ENCODE measurements at regions not wholly inside any gene's neighbourhood (a gene's known extent, or its start where the extent isn't known, plus 50 kb on each side); places are given as distances from the start of the nearest gene placed in this dataset.

GRCh38 chr2:128724972-128725371, 406.3 kb upstream of the HS6ST1 start:
- TF ChIP-seq POLR2A (IDR thresholded peaks at IDR 0.05) (no peak), CTCF (IDR thresholded peaks at IDR 0.05) (no peak)
- intact Hi-C loops (cut with DNase I; ENCODE audit: low total_unique reads): no loop called here
- H3K4me3 ChIP-seq (ENCODE audit: low read depth, poor library complexity, severe bottlenecking): no peak overlapping the region
- DNase-seq (ENCODE audit: low spot score in 2 of 2): peak in 1 of 2 donors; percentile 42
- WGBS, 2 donors: 71 to 72% methylated on average over 7 of the region's 7 CpGs

GRCh38 chr2:128726236-128726635, 407.6 kb upstream of the HS6ST1 start:
- intact Hi-C loops (cut with DNase I; ENCODE audit: low total_unique reads): no loop called here
- TF ChIP-seq POLR2A (IDR thresholded peaks at IDR 0.05) (no peak), CTCF (IDR thresholded peaks at IDR 0.05) (no peak)
- DNase-seq (ENCODE audit: low spot score in 2 of 2): peak in 1 of 2 donors; percentile 10
- no peak overlapping the region for H3K4me3 ChIP-seq (ENCODE audit: low read depth, poor library complexity, severe bottlenecking)
- WGBS, 2 donors: 69 to 76% methylated on average over 2 of the region's 2 CpGs

GRCh38 chr2:128726911-128727310, 408.2 kb upstream of the HS6ST1 start:
- no peak overlapping the region for H3K4me3 ChIP-seq (ENCODE audit: low read depth, poor library complexity, severe bottlenecking)
- peak in 1 of 2 donors; percentile 20 for DNase-seq (ENCODE audit: low spot score in 2 of 2)
- intact Hi-C loops (cut with DNase I; ENCODE audit: low total_unique reads): no loop called here
- no peak for TF ChIP-seq CTCF (IDR thresholded peaks at IDR 0.05)
- no peak for TF ChIP-seq POLR2A (IDR thresholded peaks at IDR 0.05)
- WGBS, 2 donors: 88 to 92% methylated on average over 4 of the region's 4 CpGs

GRCh38 chr2:128727404-128727803, 408.7 kb upstream of the HS6ST1 start:
- no peak overlapping the region for H3K4me3 ChIP-seq (ENCODE audit: low read depth, poor library complexity, severe bottlenecking)
- DNase-seq (ENCODE audit: low spot score in 2 of 2): peak in 1 of 2 donors; percentile 56
- intact Hi-C loops (cut with DNase I; ENCODE audit: low total_unique reads): no loop called here
- TF ChIP-seq CTCF (IDR thresholded peaks at IDR 0.05) (no peak), POLR2A (IDR thresholded peaks at IDR 0.05) (no peak)
- 58 to 72% methylated on average over 2 of the region's 2 CpGs for WGBS, 2 donors

GRCh38 chr2:128727914-128728313, 409.2 kb upstream of the HS6ST1 start:
- WGBS, 2 donors: 28 to 36% methylated on average over 2 of the region's 2 CpGs
- TF ChIP-seq POLR2A (IDR thresholded peaks at IDR 0.05) (no peak), CTCF (IDR thresholded peaks at IDR 0.05) (no peak)
- H3K4me3 ChIP-seq (ENCODE audit: low read depth, poor library complexity, severe bottlenecking): no peak overlapping the region
- intact Hi-C loops (cut with DNase I; ENCODE audit: low total_unique reads): no loop called here
- peak; percentile 72 to 84 for DNase-seq (ENCODE audit: low spot score in 2 of 2)

GRCh38 chr2:128729051-128729450, 410.4 kb upstream of the HS6ST1 start:
- DNase-seq (ENCODE audit: low spot score in 2 of 2): no peak
- WGBS, 2 donors: 95 to 100% methylated on average over 2 of the region's 2 CpGs
- TF ChIP-seq CTCF (IDR thresholded peaks at IDR 0.05) (no peak), POLR2A (IDR thresholded peaks at IDR 0.05) (no peak)
- H3K4me3 ChIP-seq (ENCODE audit: low read depth, poor library complexity, severe bottlenecking): no peak overlapping the region
- intact Hi-C loops (cut with DNase I; ENCODE audit: low total_unique reads): no loop called here

Data from lower leg skin (tissue), 4 donors.